GM08714 (cell line): ENCODE measurements at regions not wholly inside any gene's neighbourhood (a gene's known extent, or its start where the extent isn't known, plus 50 kb on each side); places are given as distances from the start of the nearest gene placed in this dataset.

ENCODE experiments used
- H3K4me3 ChIP-seq: fragments of 200-500 bp; sonication (Bioruptor generic); 2 replicates; pipeline ENCODE4 v1.5.1; 2014; ENCODE audit warnings: mild to moderate bottlenecking, low read length, inconsistent platforms
- ZNF274 ChIP-seq: IDR thresholded peaks from 2 replicates; pipeline ENCODE4 v1.6.1; 2012; ENCODE audit warnings: mild to moderate bottlenecking, low read depth, low read length

GRCh38 chr6:139821676-139822223 is 447.3 kb upstream of the CITED2 start:
- TF ChIP-seq ZNF274, result no peak
- H3K4me3 ChIP-seq, result no peak overlapping the region

GRCh38 chr6:139820210-139820609 is 445.8 kb upstream of the CITED2 start:
- no peak overlapping the region for H3K4me3 ChIP-seq
- TF ChIP-seq ZNF274, result no peak

GRCh38 chr6:139819776-139820175 is 445.3 kb upstream of the CITED2 start:
- no peak overlapping the region for H3K4me3 ChIP-seq
- no peak for TF ChIP-seq ZNF274

- no peak for TF ChIP-seq ZNF274
- no peak overlapping the region for H3K4me3 ChIP-seq
Observed at GRCh38 chr6:139812939-139813338, 438.5 kb upstream of the CITED2 start.

GRCh38 chr6:139801571-139802321 is 427.3 kb upstream of the CITED2 start:
- TF ChIP-seq ZNF274, result no peak
- H3K4me3 ChIP-seq, result no peak overlapping the region

GRCh38 chr6:139800837-139801236 is 426.4 kb upstream of the CITED2 start:
- H3K4me3 ChIP-seq, result no peak overlapping the region
- TF ChIP-seq ZNF274, result no peak

- no peak for TF ChIP-seq ZNF274
- H3K4me3 ChIP-seq, result no peak overlapping the region
Observed at GRCh38 chr6:139790527-139790926, 416.1 kb upstream of the CITED2 start.

GRCh38 chr6:139784222-139784769 is 409.8 kb upstream of the CITED2 start:
- no peak for TF ChIP-seq ZNF274
- no peak overlapping the region for H3K4me3 ChIP-seq

GRCh38 chr6:139779988-139780774 is 405.7 kb upstream of the CITED2 start:
- TF ChIP-seq ZNF274, result no peak

GRCh38 chr6:139778688-139779087 is 404.2 kb upstream of the CITED2 start:
- TF ChIP-seq ZNF274, result no peak
- no peak overlapping the region for H3K4me3 ChIP-seq

More at GRCh38 chr6:139779988-139780774, 405.7 kb upstream of the CITED2 start:
- H3K4me3 ChIP-seq, result no peak overlapping the region

- H3K4me3 ChIP-seq, result no peak overlapping the region
- TF ChIP-seq ZNF274, result no peak
Observed at GRCh38 chr6:139778106-139778505, 403.7 kb upstream of the CITED2 start.

GRCh38 chr6:139777202-139777970 is 402.9 kb upstream of the CITED2 start:
- TF ChIP-seq ZNF274, result no peak

GRCh38 chr6:139776041-139776440 is 401.6 kb upstream of the CITED2 start:
- TF ChIP-seq ZNF274, result no peak
- H3K4me3 ChIP-seq, result no peak overlapping the region

More at GRCh38 chr6:139777202-139777970, 402.9 kb upstream of the CITED2 start:
- H3K4me3 ChIP-seq, result no peak overlapping the region

- no peak for TF ChIP-seq ZNF274
- H3K4me3 ChIP-seq, result no peak overlapping the region
Observed at GRCh38 chr6:139768196-139768595, 393.7 kb upstream of the CITED2 start.

- no peak for TF ChIP-seq ZNF274
Observed at GRCh38 chr6:139766796-139767195, 392.3 kb upstream of the CITED2 start.

More at GRCh38 chr6:139766796-139767195, 392.3 kb upstream of the CITED2 start:
- no peak overlapping the region for H3K4me3 ChIP-seq
